GM12874 (cell line): ENCODE measurements at regions not wholly inside any gene's neighbourhood (a gene's known extent, or its start where the extent isn't known, plus 50 kb on each side); places are given as distances from the start of the nearest gene placed in this dataset.

Experiments
- TF ChIP-seq, protein P1 (sequence below): IDR thresholded peaks from 2 replicates; pipeline ENCODE4 v1.5.1; 2011; ENCODE audit warnings: low read depth, mild to moderate bottlenecking, control low read depth, low read length, moderate library complexity; ENCODE audit not compliant: insufficient read depth

DNA sequence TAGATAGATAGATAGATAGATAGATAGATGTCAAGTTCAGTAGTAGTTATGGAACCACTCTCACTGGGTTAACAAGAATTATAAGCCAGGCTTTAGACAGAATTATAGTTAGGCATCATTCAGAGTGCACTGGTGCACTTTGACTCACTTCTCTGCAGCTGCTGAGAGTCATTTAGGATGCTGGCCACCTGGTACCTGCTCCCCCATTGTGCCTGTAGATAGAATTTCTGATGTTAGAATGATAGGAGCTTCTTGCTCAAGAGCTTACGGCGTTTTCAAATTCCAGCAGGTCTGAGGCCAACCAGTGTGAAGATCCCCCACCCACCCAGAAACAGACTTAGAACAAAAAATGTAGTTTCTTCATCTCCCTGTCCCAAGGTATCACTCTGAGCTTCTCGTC lies 107.8 kb upstream of the HMCN1 start:
- TF ChIP-seq, protein P1, sequence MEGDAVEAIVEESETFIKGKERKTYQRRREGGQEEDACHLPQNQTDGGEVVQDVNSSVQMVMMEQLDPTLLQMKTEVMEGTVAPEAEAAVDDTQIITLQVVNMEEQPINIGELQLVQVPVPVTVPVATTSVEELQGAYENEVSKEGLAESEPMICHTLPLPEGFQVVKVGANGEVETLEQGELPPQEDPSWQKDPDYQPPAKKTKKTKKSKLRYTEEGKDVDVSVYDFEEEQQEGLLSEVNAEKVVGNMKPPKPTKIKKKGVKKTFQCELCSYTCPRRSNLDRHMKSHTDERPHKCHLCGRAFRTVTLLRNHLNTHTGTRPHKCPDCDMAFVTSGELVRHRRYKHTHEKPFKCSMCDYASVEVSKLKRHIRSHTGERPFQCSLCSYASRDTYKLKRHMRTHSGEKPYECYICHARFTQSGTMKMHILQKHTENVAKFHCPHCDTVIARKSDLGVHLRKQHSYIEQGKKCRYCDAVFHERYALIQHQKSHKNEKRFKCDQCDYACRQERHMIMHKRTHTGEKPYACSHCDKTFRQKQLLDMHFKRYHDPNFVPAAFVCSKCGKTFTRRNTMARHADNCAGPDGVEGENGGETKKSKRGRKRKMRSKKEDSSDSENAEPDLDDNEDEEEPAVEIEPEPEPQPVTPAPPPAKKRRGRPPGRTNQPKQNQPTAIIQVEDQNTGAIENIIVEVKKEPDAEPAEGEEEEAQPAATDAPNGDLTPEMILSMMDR: no peak

DNA sequence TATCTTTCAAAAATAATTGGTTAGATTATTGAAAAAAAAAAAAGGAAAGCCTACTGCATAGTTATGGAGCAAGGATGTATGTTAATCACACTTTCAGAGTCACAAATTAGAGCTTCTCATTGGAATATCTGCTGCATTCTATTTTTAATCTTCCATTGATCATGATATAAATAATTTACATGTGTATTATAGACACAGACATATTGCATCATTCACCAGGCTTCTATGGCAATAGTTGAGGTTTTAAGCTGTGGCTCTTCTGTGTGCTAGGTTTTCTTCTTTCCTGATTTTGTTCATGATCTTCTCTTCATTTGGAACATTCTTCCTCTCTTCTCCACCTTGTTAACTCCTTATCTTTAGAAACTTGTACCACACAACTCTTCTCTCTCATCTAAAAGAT lies 123.2 kb upstream of the HMCN1 start:
- TF ChIP-seq, protein P1: no peak

DNA sequence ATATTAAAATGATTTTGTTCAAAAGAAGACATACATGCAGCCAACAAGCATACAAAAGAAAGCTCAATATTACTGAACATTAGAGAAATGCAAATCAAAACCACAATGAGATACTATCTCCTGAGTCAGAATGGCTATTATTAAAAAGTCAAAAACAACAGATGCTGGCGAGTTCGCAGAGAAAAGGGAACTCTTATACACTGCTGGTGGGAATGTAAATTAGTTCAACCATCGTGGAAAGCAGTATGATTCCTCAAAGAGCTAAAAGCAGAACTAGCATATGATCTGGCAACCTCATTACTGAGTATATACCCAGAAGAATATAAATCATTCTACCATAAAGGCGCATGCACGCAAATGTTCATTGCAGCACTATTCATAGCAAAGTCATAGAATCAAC lies 126.0 kb upstream of the HMCN1 start:
- TF ChIP-seq, protein P1: no peak

DNA sequence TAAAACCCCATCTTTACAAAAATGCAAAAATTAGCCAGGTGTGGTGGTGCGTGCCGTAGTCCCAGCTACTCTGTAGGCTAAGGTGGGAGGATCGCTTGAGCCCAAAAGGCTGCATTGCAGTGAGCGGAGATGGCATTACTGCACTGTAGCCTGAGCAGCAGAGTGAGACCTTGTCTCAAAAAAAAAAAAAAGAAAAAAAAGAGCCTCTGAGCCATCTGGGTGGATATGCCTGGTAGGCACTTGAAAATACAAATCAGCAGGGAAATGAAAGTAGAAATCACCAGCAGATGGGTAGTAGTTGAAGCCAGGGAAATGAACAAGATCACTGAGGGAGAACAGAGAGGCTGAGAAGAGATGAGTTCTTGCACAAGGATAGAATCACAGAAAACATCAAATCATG lies 131.0 kb upstream of the HMCN1 start:
- TF ChIP-seq, protein P1: no peak

DNA sequence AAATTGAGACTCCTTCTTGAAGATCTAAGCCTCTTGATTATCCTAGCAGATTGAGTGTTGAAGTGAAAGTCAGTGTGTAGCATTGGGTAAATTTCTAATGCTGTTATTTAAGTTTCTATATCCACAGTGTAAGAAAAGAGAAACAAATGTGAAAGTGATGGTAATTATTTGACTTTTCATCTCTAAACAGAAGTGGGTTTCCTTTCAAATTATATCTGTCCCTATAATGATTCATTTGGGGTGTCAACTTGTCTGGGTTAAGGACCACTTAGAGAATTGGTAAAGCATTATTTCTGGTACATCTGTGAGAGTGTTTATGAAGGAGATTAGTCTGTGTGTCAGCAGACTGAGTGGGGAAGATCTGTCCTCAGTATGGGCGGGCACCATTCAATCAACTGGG lies 133.0 kb upstream of the HMCN1 start:
- TF ChIP-seq, protein P1: no peak

DNA sequence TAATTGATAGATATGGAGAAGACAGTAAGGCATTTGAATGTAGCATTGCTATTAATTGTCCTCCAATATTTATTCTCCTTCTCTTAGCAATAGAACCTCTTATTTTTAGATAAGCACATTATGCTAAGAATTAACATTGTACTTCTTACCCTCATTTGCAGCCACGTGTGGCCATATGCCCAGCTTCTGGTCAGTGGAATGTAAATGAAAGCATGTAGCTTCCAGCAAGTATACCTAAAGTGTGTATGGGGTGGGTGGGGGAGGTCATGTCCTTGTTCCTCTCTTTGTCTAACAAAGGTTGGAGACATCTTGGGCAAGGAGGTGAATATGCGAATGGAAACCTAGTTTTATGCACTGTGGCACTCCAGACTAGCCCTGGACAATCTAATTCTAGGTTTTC lies 133.6 kb upstream of the HMCN1 start:
- TF ChIP-seq, protein P1: no peak

DNA sequence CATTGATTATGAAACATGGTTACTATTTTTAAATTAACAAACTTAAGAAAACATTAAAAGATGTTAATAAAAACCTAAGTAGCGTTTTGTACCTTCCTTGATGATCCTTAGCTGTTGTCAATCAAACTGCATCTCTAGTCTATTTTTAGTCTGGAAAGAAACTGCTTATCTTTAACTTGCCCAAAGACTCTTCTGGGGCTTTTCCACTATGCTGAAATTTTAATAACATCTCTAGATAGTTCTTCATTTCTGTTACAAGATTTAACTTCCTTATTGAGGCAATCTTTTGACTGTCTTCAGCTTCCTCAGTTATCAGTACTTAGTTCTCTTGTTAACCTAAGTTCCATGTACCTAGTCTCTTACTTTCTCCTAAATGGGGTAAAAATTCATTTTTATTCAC lies 135.9 kb upstream of the HMCN1 start:
- TF ChIP-seq, protein P1: no peak
